Fibroblast of villous mesenchyme (primary cell): ENCODE measurements at regions not wholly inside any gene's neighbourhood (a gene's known extent, or its start where the extent isn't known, plus 50 kb on each side); places are given as distances from the start of the nearest gene placed in this dataset.

Experiments used
- DNase-seq: peaks from one replicate; pipeline ENCODE4 v3.0.0-alpha.2; 2010; ENCODE audit warnings: low read depth
- H3K4me3 ChIP-seq: 2 replicates; pipeline ENCODE4 v1.5.1; 2011; ENCODE audit warnings: low read depth, mild to moderate bottlenecking, low read length
- CTCF ChIP-seq: IDR thresholded peaks from 2 replicates; pipeline ENCODE4 v1.5.1; 2012; ENCODE audit warnings: low read depth, mild to moderate bottlenecking, low read length; ENCODE audit not compliant: insufficient read depth

DNA sequence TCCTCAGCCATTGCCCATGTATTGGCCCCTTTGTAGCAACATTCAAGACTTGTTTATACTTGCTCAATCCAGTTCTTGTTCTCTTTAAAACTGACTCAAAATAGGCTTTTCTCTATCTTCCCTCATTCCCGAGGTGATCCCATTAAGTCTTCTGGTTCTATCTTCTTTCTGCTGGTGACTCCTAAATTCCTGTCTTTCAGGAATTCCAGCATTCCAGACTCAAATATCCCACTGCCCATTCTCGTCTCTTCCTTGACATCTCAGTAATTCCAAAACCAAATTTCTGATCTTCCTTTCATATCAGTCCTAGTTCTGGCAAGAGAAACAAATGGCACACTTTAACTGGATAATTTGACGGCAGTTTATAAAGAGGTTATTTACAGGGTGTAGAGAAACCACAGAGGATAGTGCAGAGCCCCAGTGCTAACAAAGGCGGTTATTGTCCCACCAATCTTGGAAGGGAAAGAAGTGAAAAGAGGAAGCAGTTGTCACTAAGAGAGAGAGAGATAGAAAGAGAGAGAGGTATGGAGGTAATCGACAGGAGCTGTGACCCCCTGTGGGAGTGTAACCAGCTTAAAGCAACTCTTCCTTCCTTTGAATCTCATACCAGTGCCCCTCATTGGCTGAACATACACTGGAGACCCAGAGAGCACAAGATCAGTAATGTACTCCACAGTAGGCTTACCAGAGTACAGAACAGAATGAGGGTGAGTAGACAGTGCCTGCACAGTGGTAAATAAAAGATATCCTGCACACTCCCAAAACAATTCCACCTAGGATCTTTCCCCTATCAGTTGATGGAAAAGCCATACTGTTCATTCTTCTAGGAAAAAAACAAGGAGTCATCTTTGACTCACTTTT is 177.6 kb upstream of the LMNTD1 start:
- no peak for DNase-seq
- no peak overlapping the region for H3K4me3 ChIP-seq
- TF ChIP-seq CTCF: no peak

DNA sequence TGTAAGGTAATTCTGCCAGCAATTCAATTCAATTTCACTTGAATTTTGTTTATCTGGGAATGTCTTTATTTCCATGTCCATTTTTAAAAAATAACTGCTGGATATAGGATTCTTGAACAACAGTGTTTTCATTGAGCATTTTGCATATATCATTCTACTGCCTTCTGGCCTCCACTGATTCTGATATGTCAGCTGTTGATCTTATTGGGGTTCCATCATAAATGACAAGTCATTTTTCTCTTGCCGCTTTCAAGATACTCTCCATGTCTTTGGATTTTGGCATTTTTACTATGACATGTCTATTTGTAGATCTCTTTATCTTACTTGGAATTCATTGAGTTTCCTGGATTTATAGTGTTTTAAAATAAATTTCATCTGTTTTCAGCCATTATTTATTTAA is 180.5 kb upstream of the LMNTD1 start:
- H3K4me3 ChIP-seq: no peak overlapping the region
- TF ChIP-seq CTCF: no peak
- no peak for DNase-seq

DNA sequence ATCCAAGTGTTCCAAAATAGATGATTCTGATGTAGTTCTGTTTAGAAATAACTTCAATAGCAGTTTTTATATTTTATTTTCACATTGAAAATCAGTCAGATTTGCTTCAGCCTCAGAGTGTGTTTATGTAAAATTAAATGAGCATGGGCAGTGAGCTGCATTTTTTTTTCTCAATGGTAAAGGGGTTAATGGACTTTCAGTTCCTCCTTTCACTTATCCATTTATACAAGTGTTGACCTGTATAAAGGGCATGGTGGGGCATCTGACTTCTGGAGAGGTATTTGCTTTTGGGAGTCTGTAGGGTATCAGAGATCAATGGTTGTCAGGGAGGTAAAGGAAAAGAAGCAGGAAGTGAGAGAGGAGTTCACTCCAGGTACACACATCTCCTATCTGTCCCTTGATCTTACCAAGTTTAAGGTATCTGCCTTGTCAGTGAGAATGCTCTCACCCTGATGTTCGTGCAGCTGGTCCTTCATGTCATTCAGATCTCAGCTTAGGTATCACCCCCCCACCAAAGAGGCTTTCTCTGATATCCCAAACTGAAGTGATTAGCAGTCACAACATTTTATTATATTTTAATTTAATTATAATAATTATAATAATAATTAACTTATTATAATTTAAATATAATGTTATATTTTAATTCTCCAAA is 181.6 kb upstream of the LMNTD1 start:
- DNase-seq: no peak
- TF ChIP-seq CTCF: no peak
- H3K4me3 ChIP-seq: no peak overlapping the region

DNA sequence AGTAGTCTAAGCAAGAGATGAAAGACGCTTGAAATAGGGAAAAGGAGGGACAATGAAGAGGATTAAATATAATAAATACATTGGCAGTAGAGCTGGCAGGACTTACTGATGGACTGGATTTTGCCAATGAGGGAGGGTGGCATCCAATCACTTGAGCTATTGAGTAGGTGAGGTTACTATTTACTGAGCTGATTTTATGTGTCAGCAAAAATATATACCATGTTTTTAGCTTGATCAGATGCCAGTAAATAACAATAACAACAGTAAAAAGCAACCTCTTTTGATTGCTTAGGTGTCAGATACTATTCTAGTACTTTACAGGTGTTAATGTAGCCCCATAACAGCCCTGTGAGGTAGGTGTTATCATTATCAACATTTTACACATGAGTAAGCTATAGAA is 187.5 kb upstream of the LMNTD1 start:
- no peak for TF ChIP-seq CTCF
- no peak for DNase-seq
- H3K4me3 ChIP-seq: no peak overlapping the region

DNA sequence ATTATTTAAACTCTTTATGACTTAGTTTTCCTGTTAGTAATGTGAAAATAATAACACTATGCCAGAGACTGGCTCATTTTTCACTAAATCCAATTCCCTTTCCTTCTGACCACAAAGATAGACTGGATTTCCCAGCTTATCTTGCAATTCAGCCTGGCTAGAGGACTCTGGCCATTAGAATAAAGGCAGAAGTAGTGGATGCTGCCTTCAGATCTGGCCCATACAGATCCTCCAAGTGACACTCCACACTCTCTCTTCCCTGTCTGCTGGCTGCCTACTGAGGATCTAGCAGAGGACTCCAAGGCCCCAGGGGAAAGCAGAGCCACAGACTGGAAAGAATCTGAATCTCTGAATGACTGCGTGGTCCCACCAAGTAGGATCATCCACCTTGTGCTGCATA is 188.8 kb upstream of the LMNTD1 start:
- TF ChIP-seq CTCF: no peak
- no peak for DNase-seq

GRCh38 chr12:25743679-25744215 is 190.7 kb upstream of the LMNTD1 start:
- no peak for TF ChIP-seq CTCF

More for the DNA sequence above, 188.8 kb upstream of the LMNTD1 start:
- no peak overlapping the region for H3K4me3 ChIP-seq

More at GRCh38 chr12:25743679-25744215, 190.7 kb upstream of the LMNTD1 start:
- DNase-seq: no peak
- H3K4me3 ChIP-seq: no peak overlapping the region
